ENCODE measurements at regions not wholly inside any gene's neighbourhood (a gene's known extent, or its start where the extent isn't known, plus 50 kb on each side); places are given as distances from the start of the nearest gene placed in this dataset.

- DNase-seq: no peak
These were observed 50.8 kb upstream of the CXCR4 start for GRCh38 chr2:136168720-136169119.

DNA sequence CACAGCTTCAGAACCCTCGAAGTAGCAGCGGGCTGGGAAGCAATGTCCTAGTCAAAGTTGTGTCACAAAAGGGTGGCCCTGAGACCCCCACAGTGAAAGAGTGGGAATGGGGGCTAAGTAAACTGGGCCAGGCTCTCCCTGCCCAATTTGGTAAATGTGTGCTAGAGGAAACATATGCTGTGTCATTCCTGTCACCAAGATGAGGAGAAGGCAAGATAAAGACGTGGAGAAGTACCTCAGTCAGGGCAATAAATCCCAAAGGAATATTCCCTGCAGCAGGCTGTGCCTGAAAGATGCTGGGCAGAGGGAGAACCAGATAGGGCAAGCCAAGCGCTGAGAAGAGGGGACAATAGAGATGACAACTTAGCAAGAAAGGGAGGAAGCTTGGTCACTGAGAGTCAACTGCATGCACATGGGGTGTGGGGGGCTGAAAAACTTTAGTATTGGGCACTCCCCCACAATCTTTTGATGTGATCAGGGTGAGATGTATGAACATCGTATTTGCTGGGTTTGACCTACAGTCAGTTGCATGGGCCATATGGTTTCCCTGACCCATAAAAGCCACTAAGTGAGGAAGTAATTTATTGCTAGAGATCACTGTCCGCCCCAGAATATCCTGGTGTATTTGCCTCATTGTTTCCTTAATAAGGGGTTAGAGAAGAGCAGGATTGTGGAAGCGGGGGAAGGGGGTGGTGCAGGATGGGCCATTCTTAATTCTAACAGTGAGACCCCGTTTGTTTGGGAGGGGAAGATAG is 49.9 kb upstream of the CXCR4 start:
- DNase-seq: no peak
